ENCODE measurements at regions not wholly inside any gene's neighbourhood (a gene's known extent, or its start where the extent isn't known, plus 50 kb on each side); places are given as distances from the start of the nearest gene placed in this dataset.

DNA sequence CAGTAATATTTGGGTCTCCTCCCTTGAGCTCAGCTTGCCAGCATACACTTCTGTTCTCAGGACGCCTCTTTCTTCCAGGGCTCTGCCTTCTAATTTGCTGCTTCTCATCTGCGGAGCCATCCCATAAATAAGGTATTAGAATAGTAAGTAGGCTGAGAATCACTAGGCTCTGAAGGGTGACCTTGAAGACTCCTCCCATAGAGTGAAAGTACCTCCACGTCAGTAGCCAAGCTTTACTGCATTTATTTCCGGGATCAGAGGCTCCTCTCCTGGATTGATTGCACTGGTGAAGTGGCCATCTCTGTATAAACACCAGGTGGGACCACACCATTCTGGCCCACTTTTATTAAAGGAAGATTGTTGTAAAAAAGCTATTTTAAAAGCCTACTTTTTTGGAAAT is 315.5 kb downstream of the FAT3 start:
- Mint-ChIP-seq H3K27me3 (ENCODE audit: low read depth) (no peaks in the 10 kb centered on the region), H3K36me3 (ENCODE audit: low read depth) (no peaks in the 10 kb centered on the region), H3K4me1 (ENCODE audit: low read depth) (no peaks in the 10 kb centered on the region), H3K27ac (no peak overlapping the region), H3K9me3 (ENCODE audit: insufficient read depth) (no peaks in the 10 kb centered on the region), H3K4me3 (no peak overlapping the region)
- ATAC-seq (no peak), DNase-seq (no peak)
- CTCF ChIA-PET, result no interaction called here
- POLR2A ChIA-PET, result no interaction called here

DNA sequence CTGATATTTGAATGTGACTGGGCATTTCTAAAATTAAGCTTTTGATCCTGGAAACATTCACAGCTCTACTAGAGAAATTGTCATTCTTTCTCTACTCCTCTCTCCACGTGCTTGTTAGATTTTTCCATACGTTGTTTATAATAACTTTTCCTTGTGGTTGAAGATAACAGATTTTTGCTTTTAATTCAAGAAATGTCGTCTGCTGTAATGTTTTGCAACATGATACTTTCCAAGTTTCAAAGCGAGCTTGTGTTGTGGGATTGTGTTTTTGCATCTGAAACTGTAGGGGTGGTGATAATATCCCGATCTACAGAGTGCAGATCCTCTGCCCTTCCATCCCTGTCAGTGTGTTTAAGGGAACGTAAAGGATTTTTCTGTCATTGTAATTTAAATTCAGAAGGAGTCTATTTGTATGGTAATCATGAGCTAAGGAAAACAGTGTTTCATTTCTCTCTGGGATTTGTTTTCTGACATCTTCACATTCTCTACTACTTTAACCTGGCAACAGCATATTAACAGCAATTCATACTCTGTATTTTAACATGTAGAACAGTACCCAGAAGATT is 321.4 kb downstream of the FAT3 start:
- Mint-ChIP-seq H3K4me3 (no peak overlapping the region), H3K36me3 (ENCODE audit: low read depth) (no peaks in the 10 kb centered on the region), H3K27me3 (ENCODE audit: low read depth) (no peaks in the 10 kb centered on the region), H3K4me1 (ENCODE audit: low read depth) (no peaks in the 10 kb centered on the region), H3K9me3 (ENCODE audit: insufficient read depth) (no peaks in the 10 kb centered on the region), H3K27ac (no peak overlapping the region)
- CTCF ChIA-PET, result no interaction called here
- ATAC-seq (no peak), DNase-seq (no peak)
- POLR2A ChIA-PET, result no interaction called here

DNA sequence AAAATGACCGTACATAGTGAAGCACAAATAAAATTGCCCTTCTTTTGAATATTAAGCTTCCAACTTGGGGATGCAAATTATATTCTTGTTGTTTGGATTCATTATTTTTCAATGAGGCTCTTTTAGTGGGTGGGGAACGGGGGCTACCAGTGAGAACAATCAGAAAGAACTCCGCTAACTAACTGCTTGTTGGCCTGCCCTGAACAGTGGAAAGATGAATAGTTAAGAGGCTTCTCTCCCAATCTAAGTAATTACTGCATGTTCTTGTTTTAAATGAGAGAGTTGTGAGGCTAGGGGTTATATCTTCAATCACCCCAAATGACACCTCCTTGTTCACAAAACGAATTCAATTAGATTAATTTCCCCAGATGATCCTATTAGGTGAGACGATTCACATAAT is 322.0 kb downstream of the FAT3 start:
- ChIA-PET POLR2A (no interaction called here), CTCF (no interaction called here)
- Mint-ChIP-seq H3K27ac (no peak overlapping the region), H3K36me3 (ENCODE audit: low read depth) (no peaks in the 10 kb centered on the region), H3K4me3 (no peak overlapping the region), H3K27me3 (ENCODE audit: low read depth) (no peaks in the 10 kb centered on the region), H3K9me3 (ENCODE audit: insufficient read depth) (no peaks in the 10 kb centered on the region), H3K4me1 (ENCODE audit: low read depth) (no peaks in the 10 kb centered on the region)
- DNase-seq, result no peak
- no peak for ATAC-seq

DNA sequence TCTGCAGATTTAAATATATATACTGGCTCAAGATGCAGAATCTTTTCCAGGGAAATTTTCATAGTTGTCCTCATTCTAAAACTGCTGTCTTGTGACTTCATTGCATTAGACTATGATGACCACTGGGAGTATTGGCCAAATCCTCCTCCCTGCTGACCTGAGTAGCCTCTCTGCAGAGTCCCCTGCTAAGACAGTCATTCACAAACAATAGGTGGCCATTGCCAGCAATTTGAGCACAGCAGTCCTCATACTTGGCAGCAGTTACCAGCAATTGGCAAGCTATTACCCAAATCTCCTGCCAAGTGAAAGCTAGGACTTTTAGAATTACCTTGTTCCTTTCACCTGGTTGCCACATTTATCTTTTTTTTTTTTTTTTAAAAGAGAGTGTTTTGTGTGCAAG is 325.8 kb downstream of the FAT3 start:
- Mint-ChIP-seq H3K9me3 (ENCODE audit: insufficient read depth) (no peaks in the 10 kb centered on the region), H3K4me1 (ENCODE audit: low read depth) (no peaks in the 10 kb centered on the region), H3K4me3 (no peak overlapping the region), H3K27me3 (ENCODE audit: low read depth) (no peaks in the 10 kb centered on the region), H3K27ac (no peak overlapping the region), H3K36me3 (ENCODE audit: low read depth) (no peaks in the 10 kb centered on the region)
- POLR2A ChIA-PET, result no interaction called here
- DNase-seq, result no peak
- ATAC-seq, result no peak
- CTCF ChIA-PET, result no interaction called here

DNA sequence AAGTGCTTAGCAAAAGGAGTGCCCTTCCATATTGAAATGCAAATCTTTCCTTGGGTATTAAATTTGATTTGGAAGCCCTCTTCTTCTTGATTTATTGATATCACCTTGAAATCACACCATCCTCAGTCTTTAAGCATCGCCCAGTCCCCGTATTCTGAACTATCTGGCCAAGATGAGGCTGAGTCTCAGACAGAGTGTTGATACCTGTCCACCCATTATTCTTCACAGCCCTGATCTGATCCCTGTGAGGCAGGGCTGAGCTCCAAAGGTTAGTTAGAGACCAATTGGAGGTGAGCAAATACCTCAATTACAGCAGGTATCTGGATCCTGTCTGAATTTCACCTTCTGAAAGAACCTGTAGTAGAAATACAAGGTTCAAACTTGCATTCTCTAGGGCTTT is 326.3 kb downstream of the FAT3 start:
- H3K4me3 Mint-ChIP-seq, result no peak overlapping the region
- ATAC-seq, result no peak
- ChIA-PET CTCF (no interaction called here), POLR2A (no interaction called here)
- H3K9me3 Mint-ChIP-seq (ENCODE audit: insufficient read depth), result no peaks in the 10 kb centered on the region
- no peak overlapping the region for H3K27ac Mint-ChIP-seq
- no peaks in the 10 kb centered on the region for H3K36me3 Mint-ChIP-seq (ENCODE audit: low read depth)
- DNase-seq, result no peak
- no peaks in the 10 kb centered on the region for H3K27me3 Mint-ChIP-seq (ENCODE audit: low read depth)
- H3K4me1 Mint-ChIP-seq (ENCODE audit: low read depth), result no peaks in the 10 kb centered on the region

DNA sequence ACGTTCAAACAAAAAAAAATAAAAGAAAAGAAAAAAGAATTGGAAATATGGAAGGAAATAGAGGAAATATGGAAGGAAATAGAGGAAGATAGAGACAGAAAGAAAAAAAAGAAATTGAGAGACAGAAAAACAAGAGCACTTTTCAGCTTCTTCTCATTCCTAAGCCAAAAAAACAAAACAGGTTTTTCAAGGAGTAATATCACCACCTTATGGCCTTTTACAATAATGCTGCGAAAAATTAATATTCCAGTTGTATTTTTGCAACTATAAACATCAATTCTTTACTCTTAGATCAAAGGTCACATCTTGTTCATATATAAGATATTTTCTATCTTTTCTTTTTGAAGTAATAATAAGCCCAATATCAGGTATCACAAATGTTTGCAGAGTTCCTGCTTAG is 328.3 kb downstream of the FAT3 start:
- H3K4me1 Mint-ChIP-seq (ENCODE audit: low read depth), result no peaks in the 10 kb centered on the region

DNA sequence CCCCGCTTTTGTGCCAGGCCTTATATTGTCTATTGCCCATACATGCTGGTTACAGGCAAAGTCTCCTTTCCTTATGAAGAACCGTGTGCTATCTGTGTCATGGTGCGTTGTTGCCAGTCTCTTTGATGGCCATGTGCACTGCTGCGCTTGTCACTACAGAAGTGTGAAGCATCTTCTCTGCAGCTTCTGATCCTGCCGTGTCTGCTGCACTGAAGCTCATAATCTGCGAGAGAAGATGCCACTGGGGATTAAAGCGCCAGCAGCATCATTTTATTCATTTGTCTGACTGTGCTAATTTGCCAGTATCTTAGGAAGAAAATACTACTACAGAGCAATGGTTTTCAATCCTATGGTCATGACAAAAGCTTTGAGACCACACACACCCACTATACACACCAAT is 330.1 kb downstream of the FAT3 start:
- Mint-ChIP-seq H3K4me1 (ENCODE audit: low read depth) (no peaks in the 10 kb centered on the region), H3K9me3 (ENCODE audit: insufficient read depth) (no peaks in the 10 kb centered on the region), H3K27me3 (ENCODE audit: low read depth) (no peaks in the 10 kb centered on the region), H3K36me3 (ENCODE audit: low read depth) (no peaks in the 10 kb centered on the region), H3K27ac (no peak overlapping the region), H3K4me3 (no peak overlapping the region)
- DNase-seq (no peak), ATAC-seq (no peak)
- CTCF ChIA-PET, result no interaction called here
- POLR2A ChIA-PET, result no interaction called here

More for the DNA sequence above, 328.3 kb downstream of the FAT3 start:
- ATAC-seq (no peak), DNase-seq (no peak)
- ChIA-PET CTCF (no interaction called here), POLR2A (no interaction called here)
- H3K9me3 Mint-ChIP-seq (ENCODE audit: insufficient read depth), result no peaks in the 10 kb centered on the region
- H3K4me3 Mint-ChIP-seq, result no peak overlapping the region
- no peak overlapping the region for H3K27ac Mint-ChIP-seq
- H3K27me3 Mint-ChIP-seq (ENCODE audit: low read depth), result no peaks in the 10 kb centered on the region
- H3K36me3 Mint-ChIP-seq (ENCODE audit: low read depth), result no peaks in the 10 kb centered on the region

DNA sequence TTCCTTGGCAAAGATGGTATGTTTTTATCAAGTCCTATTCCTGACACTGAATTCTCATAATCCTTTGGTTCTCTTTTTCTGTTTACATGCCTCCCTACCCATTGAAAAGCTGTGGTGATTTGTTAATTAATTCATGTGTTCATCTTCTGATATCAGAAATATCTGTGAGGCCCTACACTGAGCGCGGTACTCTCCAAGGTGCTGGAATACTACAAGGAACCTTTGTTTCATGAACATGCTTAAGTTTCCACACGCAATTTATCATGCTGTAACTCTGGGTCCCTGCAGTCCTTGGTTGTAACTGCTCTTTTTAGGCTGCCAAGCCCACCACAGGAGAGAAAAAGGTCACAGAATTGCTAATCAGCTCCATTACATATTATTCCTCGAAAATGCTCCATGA is 331.8 kb downstream of the FAT3 start:
- POLR2A ChIA-PET, result no interaction called here
- ATAC-seq, result no peak
- Mint-ChIP-seq H3K9me3 (ENCODE audit: insufficient read depth) (no peaks in the 10 kb centered on the region), H3K4me1 (ENCODE audit: low read depth) (no peaks in the 10 kb centered on the region), H3K27ac (no peak overlapping the region), H3K4me3 (no peak overlapping the region), H3K27me3 (ENCODE audit: low read depth) (no peaks in the 10 kb centered on the region), H3K36me3 (ENCODE audit: low read depth) (no peaks in the 10 kb centered on the region)
- CTCF ChIA-PET, result no interaction called here
- no peak for DNase-seq

DNA sequence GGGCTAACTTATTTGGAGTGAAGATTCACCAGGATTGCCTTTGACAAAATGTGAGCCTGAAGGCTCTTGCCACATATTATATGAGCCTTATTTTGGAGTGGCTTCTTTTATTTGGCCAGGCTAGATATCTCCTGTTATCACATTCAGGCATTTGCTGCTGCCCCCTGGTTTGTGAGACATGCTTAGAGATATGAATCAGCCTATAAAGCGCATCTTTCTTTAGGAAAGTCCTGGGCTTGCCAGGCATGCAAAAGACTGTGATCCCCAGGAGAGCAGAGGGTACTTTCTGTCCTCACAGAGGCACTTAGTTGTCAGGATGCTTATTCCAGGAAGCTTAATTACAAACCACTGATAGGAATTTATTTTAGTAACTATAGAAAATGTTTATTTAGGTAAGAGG is 333.3 kb downstream of the FAT3 start:
- DNase-seq (no peak), ATAC-seq (no peak)
- no peaks in the 10 kb centered on the region for H3K4me1 Mint-ChIP-seq (ENCODE audit: low read depth)
- no peaks in the 10 kb centered on the region for H3K9me3 Mint-ChIP-seq (ENCODE audit: insufficient read depth)
- ChIA-PET CTCF (no interaction called here), POLR2A (no interaction called here)
- H3K27me3 Mint-ChIP-seq (ENCODE audit: low read depth), result no peaks in the 10 kb centered on the region
- H3K36me3 Mint-ChIP-seq (ENCODE audit: low read depth), result no peaks in the 10 kb centered on the region
- H3K27ac Mint-ChIP-seq, result no peak overlapping the region
- no peak overlapping the region for H3K4me3 Mint-ChIP-seq

DNA sequence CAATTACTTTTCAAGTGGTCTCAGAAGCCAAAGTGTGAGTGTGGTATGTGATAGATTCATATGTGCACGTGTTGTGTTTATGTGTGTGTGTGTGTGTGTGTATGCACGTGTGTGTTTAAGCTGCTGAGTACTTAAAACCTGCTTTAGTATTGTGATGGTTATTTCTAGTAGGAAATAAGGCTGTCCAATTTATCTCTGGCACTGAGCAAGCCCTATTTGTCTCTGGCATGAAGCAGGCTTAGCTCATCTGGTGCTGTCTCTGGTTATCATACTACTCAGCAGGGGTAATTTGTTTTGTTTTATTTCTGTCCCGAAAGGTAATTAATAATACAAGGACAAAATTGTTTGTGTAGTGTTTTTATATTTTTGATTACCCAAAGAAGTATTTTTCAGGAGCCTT is 333.7 kb downstream of the FAT3 start:
- Mint-ChIP-seq H3K27ac (no peak overlapping the region), H3K4me1 (ENCODE audit: low read depth) (no peaks in the 10 kb centered on the region), H3K36me3 (ENCODE audit: low read depth) (no peaks in the 10 kb centered on the region), H3K4me3 (no peak overlapping the region), H3K27me3 (ENCODE audit: low read depth) (no peaks in the 10 kb centered on the region), H3K9me3 (ENCODE audit: insufficient read depth) (peaks cover 4% of the 10 kb centered on the region)
- ChIA-PET POLR2A (no interaction called here), CTCF (no interaction called here)
- ATAC-seq (no peak), DNase-seq (no peak)

- no peak for ATAC-seq
- Mint-ChIP-seq H3K4me1 (ENCODE audit: low read depth) (no peaks in the 10 kb centered on the region), H3K4me3 (no peak overlapping the region), H3K9me3 (ENCODE audit: insufficient read depth) (no peaks in the 10 kb centered on the region), H3K27ac (no peak overlapping the region), H3K27me3 (ENCODE audit: low read depth) (no peaks in the 10 kb centered on the region), H3K36me3 (ENCODE audit: low read depth) (no peaks in the 10 kb centered on the region)
- DNase-seq, result no peak
- CTCF ChIA-PET, result no interaction called here
- POLR2A ChIA-PET, result no interaction called here
These were observed 345.1 kb downstream of the FAT3 start for GRCh38 chr11:92569726-92570125.

DNA sequence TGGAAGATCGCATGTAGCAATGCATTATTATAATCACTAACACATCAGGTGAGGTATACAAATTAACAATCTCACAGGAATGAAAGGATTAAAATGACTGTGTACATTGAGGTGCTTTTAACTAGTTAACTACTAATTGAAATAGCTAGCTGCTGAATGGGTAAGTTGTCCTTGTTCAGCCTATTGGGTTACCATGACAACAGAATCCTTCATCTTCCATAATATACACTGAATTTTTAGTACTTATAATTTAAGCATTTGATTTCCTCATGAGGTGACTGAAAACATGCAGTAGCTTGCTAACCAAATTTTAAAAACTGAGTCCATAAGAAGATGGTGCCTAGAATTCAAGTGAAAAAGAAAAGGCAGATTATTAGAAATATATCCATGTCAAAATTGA is 347.9 kb downstream of the FAT3 start:
- no peak for ATAC-seq
- Mint-ChIP-seq H3K27me3 (ENCODE audit: low read depth) (no peaks in the 10 kb centered on the region), H3K36me3 (ENCODE audit: low read depth) (no peaks in the 10 kb centered on the region), H3K4me1 (ENCODE audit: low read depth) (no peaks in the 10 kb centered on the region), H3K4me3 (no peak overlapping the region), H3K27ac (no peak overlapping the region), H3K9me3 (ENCODE audit: insufficient read depth) (no peaks in the 10 kb centered on the region)
- ChIA-PET CTCF (no interaction called here), POLR2A (no interaction called here)
- DNase-seq, result no peak

- DNase-seq (no peak), ATAC-seq (no peak)
- no peak overlapping the region for H3K4me3 Mint-ChIP-seq
- no peaks in the 10 kb centered on the region for H3K27me3 Mint-ChIP-seq (ENCODE audit: low read depth)
- no peaks in the 10 kb centered on the region for H3K9me3 Mint-ChIP-seq (ENCODE audit: insufficient read depth)
- H3K4me1 Mint-ChIP-seq (ENCODE audit: low read depth), result no peaks in the 10 kb centered on the region
- POLR2A ChIA-PET, result no interaction called here
- CTCF ChIA-PET, result no interaction called here
- no peaks in the 10 kb centered on the region for H3K36me3 Mint-ChIP-seq (ENCODE audit: low read depth)
- no peak overlapping the region for H3K27ac Mint-ChIP-seq
These were observed 351.7 kb downstream of the FAT3 start for GRCh38 chr11:92576315-92576714.

All from activated CD8-positive, alpha-beta T cell treated with anti-CD3 and anti-CD28 coated beads, Interleukin-2, amount 10 ng/mL, durations not matched to agents 7 days and 5 days (primary cell).